NCI-H1436 treated with DMSO at 0.1 percent for 48 hours (cell line): ENCODE measurements at regions not wholly inside any gene's neighbourhood (a gene's known extent, or its start where the extent isn't known, plus 50 kb on each side); places are given as distances from the start of the nearest gene placed in this dataset.

Experiments used
- DNase-seq: peaks from one replicate; lab custom pipeline; 2025; lab: John Stamatoyannopoulos, UW

DNA sequence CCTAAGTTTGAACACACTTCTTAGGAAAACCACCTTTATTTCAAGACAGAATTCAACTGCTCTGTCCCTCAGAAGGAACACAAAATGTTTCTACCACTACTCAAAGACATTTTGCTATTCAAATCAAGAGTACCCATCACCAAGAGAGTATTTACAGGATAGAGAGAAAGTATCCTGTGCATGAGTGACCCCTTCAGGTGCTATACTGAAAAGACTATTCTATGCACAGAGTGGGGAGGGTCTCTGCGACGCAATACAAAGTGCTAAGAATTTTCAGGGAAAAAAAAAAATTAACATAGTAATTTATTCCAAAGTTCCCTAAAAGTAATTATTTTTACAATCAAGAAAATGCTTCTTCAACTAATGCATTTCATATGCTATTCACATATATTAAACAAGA, 346.4 kb upstream of the FAM241A start:
- no peak for DNase-seq

DNA sequence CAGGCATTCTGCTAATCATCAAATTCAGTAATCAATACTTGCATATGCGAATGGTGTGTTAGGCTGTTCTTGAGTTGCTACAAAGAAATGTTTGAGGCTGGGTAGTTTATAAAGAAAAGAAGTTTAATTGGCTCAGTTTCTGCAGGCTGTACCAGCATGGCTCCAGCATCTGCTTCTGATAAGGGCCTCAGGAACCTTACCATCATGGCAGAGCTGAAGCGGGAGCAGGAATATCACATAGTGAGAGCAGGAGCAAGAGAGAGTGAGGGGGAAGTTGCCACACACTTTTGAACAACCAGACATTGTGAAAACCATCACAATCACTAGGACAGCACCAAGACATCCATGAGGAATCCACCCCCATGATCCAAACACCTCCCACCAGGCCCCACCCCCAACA, 344.7 kb upstream of the FAM241A start:
- DNase-seq, result no peak

DNA sequence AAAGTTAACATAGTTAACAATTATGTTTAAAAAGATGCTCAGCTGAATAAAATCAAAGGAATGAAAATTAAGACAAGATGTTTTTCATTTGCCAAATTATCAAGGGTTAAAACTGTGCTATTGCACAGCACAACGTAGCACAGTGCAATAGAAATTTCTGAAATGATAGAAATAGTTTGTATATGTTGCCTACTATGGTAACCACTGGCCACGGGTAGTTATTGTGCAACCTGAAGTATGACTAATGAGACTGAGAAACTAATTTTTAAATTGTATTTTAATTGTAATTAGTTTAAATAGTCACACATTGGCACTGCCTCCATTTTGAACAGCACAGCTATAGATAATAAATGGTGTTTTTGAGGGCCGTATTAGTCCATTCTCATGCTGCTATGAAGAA, 343.1 kb upstream of the FAM241A start:
- no peak for DNase-seq

GRCh38 chr4:111806331-111806730, 338.9 kb upstream of the FAM241A start:
- no peak for DNase-seq

DNA sequence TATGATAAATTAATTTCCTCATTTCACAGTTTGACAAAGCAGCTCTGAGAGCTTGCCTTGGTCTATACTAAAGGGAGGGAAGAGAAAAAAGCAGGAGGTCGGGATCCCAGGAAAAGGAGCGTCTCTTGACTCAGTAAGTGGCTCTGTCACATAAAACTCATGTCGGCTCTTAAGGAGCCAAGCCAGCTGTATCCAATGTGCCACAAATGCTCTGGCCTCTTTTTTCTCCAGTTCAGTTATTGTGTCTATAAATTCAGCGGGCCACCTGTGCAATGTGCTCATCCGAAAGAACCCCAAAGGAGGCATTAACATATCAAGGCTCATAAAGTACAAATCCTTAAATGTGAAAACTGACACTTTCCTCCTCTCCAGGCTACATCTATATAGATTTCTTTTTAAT, 337.7 kb upstream of the FAM241A start:
- DNase-seq, result no peak

DNA sequence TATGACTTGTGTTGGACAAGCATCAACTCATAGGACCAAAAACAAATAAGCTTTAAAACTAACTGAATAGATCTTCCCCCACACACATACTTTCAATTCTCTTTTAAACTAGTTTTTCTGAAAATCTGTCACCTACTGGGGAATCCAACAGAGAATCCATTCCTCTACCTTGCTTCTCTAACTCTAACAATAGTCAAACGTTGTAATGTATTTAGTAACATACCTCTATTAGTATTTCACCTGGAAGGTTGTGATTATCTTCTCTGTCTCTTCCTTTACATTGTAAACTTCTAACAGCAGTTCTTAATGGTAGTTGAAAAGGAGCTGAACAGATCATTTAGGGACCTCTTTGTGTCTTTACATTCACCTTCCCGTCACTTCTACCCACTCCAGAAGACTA, 337.1 kb upstream of the FAM241A start:
- DNase-seq, result no peak

DNA sequence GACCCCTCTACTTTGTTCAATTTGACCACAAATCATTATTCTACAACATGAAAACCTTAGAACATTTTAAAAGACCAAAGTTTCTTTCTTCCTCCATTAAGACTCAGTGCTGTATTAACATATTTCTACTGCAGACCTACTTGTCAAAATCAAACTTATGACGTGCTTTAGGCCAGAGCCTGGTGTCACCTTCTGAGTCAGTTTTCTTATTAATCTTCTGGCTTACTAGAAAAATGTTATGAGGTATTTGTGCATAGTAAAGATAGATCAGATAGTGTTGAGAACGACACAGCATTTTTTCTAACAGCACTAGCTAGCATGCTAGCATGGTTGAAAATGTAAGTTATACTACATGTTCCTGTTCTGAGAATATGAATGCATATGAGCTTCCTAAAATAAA, 333.6 kb upstream of the FAM241A start:
- DNase-seq, result no peak

DNA sequence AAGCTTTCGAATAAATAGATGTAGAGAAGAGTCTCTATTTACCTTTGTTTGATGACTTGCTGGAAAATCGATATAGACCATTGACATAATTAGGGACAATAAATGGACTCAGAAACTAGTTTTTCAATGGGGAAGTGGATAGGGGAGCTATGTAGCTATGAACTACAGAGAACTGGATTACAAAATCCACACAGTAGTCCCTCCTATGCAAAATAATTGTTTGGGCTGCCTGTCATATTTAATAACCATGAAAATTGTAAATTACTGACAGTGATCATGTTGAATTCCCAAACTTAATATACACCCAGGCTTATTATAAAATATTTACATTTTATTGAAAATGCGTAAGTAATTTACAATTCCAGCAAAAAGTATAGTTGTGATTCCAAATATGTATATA, 333.1 kb upstream of the FAM241A start:
- no peak for DNase-seq

- no peak for DNase-seq
Observed at GRCh38 chr4:111812760-111813159, 332.5 kb upstream of the FAM241A start.

- no peak for DNase-seq
Observed at GRCh38 chr4:111813555-111814140, 331.6 kb upstream of the FAM241A start.

- DNase-seq, result no peak
Observed at GRCh38 chr4:111814961-111815360, 330.3 kb upstream of the FAM241A start.

DNA sequence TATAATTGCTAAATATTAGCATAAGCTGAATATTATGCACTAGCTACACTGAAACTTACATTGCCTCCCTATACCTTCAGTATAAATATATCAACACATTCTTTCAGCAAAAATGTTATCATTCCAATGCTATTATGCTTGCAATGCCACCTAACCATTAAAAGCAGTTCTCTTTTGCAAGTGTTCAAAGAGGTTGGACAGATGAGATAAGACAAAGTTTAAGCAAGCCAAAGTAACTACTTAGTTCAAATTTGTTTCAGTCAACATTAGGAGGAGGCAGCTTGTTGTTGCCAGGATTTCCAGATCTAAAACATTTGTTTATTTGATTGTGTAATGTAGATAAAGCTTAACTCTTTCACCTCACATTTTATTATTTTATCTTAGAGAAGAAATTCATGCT, 323.9 kb upstream of the FAM241A start:
- DNase-seq, result no peak

DNA sequence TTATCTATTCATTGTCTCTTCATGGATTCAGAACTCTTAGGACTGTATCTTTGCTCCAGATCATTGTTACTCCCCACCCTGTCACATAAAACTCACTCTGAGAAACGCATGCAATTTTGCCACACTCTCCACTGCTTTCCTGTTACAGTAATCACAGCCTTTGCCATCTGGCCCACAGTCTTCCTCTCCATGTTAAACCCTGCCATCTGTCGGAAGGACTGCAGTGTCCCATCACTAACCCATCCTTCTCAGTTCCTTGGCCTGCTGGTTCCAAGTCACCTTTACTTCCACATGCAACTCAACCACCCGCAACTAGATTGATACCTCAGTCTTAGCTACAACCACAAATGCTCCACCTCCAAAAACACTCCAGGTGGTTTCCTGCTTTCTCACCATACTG, 308.7 kb upstream of the FAM241A start:
- DNase-seq, result no peak

DNA sequence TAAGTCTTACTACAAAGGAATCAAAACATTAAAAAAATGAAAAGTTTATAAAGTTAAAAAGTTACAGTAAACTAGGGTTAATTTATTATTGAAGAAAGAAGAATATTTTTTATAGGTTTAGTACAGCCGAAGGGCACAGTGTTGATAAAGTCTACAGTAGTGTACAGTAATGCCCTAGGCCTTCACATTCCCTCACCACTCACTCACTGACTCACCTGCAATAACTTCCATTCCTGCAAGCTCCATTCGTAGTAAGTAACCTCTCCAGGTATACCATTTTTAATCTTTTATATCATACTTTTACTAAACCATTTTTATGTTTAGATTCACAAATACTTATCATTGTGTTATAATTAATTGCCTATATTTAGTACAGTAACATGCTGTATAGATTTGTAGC, 307.5 kb upstream of the FAM241A start:
- DNase-seq, result no peak

GRCh38 chr4:111838406-111838930, 306.8 kb upstream of the FAM241A start:
- DNase-seq, result no peak

- no peak for DNase-seq
Observed at GRCh38 chr4:111839141-111839540, 306.1 kb upstream of the FAM241A start.

DNA sequence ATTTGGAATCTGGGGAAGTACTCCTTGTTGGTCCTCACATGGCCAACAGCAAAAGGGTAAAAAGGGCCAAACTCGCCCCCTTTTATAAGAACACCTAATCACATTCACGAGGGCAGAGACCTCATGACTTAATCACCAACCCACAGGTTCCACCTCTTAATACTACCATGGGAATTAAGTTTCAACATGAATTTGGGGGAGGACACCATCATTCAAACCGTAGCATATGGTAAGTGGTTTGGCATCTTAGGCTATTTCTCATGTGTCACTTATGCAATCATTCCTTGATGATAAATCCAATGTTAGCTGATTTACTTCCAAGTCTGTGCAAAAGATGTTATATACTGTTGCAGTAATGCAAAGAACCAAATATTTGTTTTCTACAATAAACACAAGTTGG, 302.9 kb upstream of the FAM241A start:
- DNase-seq, result no peak

DNA sequence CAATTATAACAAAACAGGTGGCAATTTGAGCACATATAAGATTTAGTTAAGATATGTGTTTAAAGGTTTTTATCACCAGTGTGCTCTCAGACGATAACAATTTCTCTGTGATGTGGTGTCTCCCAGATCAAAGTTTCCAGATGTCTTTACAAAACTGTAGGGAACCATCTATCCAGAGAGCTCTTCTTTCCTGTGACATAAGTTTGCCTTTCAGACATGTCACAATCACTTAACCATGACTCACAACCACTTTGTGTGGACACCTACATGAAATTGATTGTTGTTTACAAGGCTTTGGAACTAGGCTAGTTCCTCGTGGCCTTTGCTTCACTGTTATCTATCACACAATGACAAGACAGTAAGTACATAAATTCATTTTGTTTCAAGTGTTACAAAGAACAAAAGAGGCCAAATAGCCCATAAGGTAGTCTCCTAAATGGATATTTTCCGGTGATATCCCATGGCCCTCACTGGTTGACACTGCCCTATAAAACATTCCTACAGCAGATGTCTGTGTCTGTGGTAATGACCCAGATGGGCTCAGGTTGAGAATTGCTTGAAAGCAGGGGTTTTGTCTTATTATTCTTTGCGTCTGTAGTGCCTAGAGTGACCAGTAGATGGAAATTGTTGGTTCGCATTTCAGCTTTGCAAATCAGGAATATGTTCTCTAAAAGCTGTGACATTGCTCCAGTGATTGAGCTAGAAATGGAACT, 297.8 kb upstream of the FAM241A start:
- DNase-seq, result no peak

GRCh38 chr4:111849746-111850284, 295.4 kb upstream of the FAM241A start:
- no peak for DNase-seq

DNA sequence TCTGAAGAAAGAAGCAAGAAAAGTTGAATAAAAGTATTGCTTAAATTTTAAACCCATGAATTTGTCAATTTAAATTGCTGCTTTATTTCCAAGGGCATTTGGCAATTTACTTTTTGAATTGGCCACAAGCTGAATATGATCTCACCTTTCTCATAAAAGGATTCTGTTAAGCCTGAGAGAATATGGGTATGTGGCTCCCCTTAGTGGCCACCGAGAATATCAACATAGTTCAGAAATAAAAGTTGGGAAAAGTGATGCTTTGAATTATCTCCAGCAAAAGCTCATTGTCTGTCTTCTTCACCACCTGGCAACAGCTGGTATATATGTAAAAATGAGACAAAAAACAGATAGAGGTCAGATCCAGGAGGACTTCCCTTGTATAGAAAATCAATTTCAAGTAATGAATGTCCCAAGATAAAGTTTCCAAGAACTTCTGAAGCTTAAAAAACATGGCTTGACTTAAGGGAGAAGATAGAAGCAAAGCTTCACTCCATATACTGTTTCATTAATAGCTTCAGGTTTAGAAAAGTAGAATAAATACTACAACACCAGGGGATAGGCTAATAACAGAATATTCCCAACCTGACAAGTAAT, 290.7 kb upstream of the FAM241A start:
- no peak for DNase-seq

DNA sequence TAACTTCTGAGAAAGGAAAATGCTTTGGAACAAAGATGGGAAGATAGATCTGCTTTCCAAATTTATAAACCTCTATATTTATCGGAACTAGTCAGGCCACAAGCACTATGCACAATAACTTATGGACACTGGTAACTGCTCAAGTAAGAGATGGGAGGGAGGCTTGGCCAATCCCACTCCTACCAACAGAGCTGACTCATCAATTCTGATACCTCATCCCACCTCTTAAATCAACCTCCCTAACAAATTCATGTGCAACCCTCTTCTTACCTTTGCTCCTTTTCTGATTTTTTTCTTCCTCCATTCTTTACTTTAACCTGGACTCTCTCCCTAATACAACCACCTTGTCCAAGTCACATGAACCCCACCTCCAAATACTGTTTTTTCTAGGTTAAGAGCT, 289.9 kb upstream of the FAM241A start:
- no peak for DNase-seq

DNA sequence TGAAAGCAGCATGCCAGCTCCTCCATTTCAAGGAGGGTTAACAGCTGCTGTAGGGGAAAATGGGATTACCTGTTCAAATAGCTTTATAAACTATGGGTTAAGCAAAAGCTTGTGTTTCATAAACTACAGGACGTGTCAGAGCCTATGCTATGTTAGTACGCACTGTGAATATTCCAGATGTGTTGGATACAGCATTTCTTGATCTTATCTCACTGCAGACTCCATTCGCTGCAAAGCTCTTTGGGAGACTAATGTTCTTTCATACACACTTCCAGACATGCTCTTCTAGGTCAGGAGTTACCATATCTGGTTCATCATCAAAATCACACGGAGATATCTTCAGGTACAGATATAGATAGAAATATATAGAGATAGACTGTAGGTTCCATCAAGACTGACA, 281.2 kb upstream of the FAM241A start:
- DNase-seq, result no peak

DNA sequence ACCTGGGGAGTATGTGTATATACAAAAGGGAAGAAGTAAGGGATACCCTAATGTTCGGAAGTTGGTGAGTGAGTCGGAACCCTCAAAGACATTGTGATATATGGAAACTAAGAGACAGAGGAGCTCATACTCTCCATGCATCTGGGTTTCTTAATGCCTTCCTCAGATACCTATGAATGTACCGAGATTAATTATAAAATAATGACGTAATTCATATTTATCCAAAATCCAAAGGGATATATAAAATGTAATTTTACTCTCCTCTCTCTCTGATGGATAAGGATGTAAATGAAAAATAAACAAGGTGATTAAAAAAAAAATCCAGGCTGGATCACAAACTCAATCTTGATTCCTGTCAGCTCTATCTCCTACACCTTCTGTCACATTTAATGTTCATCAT, 275.9 kb upstream of the FAM241A start:
- DNase-seq, result no peak
